Right lobe of liver (tissue), 4 donors: ENCODE measurements at regions not wholly inside any gene's neighbourhood (a gene's known extent, or its start where the extent isn't known, plus 50 kb on each side); places are given as distances from the start of the nearest gene placed in this dataset.

Experiments
- POLR2A ChIP-seq: fragments of 450-650 bp; IDR thresholded peaks from one replicate; pipeline ENCODE4 v1.6.1; 2017; ENCODE audit warnings: antibody characterized with exemption, mild to moderate bottlenecking
- TF ChIP-seq, protein P1 (sequence below), 4 donors: fragments of 200-600 bp in 3 of 4; fragments of 450-650 bp in 1 of 4; IDR thresholded peaks; one replicate each; pipeline versions ENCODE4 v1.5.1 to v1.8.0; 2016 to 2022; ENCODE audit warnings: antibody characterized with exemption in 4 of 4, mild to moderate bottlenecking in 2 of 4
- donor health status: DM: no; HTN: no; CAD: no.
- donor health status: DM: no; HTN: no; CAD: no.
- donor health status: DM: no; HTN: yes; CAD: no.

DNA sequence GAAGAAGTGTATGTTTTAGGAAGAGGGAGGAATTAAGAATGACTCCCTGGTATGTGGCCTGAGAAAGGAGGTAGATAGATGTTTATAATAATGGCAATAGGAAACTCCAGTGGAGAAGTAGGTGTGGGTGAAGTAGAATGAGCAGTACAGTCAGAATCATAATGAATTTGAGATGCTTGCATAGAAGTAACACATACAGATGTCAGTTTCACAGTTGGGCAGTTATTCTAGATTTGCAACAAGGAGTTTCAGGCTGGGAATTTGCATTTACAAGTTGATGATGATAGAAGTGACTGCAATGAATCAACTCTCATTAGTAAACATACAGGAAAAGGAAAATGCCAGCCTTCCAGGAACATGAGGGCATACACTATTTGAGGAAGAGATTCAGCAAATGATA, 149.0 kb downstream of the SLITRK1 start:
- TF ChIP-seq, protein P1, sequence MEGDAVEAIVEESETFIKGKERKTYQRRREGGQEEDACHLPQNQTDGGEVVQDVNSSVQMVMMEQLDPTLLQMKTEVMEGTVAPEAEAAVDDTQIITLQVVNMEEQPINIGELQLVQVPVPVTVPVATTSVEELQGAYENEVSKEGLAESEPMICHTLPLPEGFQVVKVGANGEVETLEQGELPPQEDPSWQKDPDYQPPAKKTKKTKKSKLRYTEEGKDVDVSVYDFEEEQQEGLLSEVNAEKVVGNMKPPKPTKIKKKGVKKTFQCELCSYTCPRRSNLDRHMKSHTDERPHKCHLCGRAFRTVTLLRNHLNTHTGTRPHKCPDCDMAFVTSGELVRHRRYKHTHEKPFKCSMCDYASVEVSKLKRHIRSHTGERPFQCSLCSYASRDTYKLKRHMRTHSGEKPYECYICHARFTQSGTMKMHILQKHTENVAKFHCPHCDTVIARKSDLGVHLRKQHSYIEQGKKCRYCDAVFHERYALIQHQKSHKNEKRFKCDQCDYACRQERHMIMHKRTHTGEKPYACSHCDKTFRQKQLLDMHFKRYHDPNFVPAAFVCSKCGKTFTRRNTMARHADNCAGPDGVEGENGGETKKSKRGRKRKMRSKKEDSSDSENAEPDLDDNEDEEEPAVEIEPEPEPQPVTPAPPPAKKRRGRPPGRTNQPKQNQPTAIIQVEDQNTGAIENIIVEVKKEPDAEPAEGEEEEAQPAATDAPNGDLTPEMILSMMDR (IDR thresholded peaks at IDR 0.05) = no peak
- no peak for TF ChIP-seq POLR2A
